Activated naive CD8-positive, alpha-beta T cell treated with anti-CD3 and anti-CD28 coated beads, Interleukin-2, amount 50 U/mL, for 16 hours (primary cell): ENCODE measurements at regions not wholly inside any gene's neighbourhood (a gene's known extent, or its start where the extent isn't known, plus 50 kb on each side); places are given as distances from the start of the nearest gene placed in this dataset.

Experiments
- DNase-seq: peaks from one replicate; pipeline ENCODE4 v3.0.0-alpha.2; 2020; ENCODE audit warnings: low read depth, low spot score

DNA sequence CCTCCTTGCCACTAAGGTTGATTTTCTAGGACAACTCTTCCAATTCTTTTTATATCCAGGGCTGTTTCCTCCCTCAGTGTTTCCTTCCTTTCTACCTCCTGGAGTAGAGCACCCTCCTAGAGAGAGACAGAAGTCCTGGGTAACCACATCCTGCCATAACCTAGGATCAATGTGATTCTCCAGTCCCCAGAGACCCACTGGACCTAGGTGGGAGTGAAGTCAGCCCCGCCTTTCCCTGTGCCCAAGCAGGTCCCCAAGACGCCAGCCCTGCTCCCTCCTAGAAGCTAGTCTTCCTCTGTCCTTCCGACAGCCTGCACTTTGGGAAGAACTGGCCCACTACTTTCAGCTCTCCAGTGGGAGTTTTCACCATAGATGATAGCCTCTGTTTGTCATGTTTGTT lies 166.8 kb upstream of the PLEKHG7 start:
- no peak for DNase-seq

DNA sequence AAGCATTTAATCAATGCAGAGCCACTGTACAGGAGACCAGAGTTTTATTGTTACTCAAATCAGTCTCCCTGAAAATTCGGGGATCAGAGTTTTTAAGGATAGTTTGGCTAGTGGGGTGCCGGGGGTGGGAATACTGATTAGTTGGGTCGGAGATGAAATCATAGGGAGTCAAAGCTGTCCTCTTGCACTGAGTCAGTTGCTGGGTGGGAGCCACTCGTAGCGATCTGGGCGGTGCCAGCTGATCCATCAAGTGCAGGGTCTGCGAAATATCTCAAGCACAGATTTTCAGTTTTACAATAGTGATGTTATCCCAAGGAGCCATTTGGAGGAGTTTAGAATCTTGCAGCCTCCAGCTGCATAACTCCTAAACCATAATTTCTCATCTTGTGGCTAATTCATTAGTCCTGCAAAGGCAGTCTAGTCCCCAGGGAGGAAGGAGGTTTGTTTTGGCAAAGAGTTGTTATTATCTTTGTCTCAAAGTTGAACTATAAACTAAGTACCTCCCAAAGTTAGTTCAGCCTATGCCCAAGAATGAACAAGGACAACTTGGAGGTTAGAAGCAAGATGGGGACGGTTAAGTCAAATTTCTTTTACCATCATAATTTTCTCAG lies 169.4 kb upstream of the PLEKHG7 start:
- no peak for DNase-seq

DNA sequence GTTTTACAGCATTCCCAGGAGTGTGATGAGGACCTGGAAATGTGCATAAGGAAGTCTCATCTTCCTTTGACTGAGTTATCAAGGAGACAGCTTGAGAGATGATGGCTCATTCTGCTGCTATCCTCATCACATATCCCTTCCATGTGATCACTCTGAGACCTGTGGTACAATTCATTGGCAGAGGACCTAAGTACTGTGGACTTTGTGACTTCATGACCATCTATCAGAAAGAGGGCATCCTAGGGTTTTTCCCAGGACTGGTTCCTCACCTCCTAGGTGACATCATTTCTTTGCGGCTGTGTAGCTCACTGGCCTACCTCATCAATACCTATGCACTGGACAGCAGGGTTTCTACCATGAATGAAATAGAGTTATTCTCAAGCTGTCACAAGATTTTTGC lies 172.1 kb upstream of the PLEKHG7 start:
- DNase-seq: no peak

DNA sequence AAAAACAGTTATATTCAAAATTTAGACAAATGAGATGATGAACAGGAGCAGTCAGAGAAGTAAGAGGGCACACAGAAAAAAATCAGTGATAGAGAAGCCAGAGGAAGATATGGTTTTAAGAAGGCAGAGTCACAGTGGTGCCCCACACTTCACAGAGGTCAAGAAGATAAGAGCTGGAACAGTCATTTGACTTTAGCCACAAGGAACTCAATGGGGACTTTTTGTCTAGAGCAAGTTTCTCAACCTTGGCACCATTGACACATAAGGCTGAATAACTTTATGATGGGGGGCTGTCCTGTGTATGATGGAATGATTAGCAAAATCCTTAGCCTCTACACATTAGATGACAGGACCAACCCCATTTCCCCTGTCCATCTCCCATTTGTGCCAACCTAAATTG lies 172.8 kb upstream of the PLEKHG7 start:
- DNase-seq: no peak

DNA sequence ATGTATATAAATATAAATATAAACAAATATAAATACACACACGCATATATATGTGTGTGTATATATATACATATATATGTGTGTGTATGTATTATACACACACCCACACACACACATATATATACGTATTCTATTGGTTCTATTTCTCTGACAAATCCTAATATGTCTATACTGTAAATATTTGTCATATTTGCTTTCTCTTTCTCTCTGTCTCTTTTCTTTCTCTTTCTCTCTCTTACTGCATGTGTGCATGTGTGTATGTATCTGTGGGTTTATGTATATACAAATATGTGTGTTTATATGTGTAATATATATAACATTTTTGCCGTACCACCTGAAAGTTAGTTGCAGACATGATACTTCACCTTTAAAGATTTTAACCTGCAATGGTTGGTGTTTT lies 174.2 kb upstream of the PLEKHG7 start:
- DNase-seq: no peak

DNA sequence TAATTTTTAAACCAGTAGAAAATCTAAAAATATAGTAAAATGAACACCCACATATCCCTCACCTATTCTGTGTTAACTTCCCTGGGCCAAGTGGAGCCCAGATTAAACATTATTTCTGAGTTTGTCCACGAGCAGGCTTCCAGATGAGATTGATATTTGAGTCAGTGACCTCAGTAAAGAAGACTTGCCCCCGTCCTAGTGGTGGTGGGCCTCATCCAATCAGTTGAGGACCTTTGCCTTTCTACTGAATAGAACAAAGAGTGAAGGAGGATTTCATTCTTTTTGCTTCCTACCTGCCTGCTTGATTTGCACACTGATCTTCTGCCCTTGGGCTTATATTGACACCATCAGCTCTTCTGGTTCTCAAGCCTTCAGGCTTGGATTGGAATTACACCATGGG lies 174.7 kb upstream of the PLEKHG7 start:
- no peak for DNase-seq

DNA sequence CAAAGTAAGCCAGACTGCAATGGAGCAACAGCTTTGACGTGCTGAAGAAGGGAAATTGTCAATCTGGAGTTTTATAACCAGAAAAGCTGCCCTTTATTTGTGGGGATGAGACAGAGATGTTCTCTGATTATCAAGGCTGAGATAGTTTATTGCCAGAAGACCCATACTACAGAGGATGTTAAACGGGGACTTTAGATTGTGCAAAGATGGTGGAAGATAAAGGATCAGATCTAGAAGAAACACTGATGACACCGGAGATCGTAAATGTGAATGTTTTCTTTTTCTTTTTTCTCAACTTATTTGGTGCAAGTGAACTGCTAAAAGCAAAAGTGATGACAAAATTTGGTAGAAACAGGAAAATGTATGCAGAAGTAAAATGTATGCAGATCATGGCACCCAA lies 178.3 kb upstream of the PLEKHG7 start:
- no peak for DNase-seq

DNA sequence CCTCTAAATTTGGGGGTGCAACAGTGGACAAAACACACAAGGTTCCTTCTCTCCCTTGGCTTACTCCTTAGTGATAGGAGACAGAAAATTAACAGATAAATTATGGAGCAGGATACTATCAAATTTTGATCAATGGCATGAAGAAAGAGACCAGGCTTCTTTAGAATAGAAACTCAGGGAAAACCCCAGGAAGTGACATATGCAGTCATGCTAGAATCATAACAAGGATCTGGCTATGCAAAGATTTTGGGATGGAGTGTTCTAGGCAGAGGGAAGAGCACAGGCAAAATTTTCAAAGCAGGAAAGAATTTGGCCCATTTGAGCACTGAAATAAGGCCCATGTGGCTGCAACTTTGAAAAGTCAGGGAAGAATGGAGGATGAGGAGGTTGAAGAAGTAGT lies 182.3 kb upstream of the PLEKHG7 start:
- no peak for DNase-seq

DNA sequence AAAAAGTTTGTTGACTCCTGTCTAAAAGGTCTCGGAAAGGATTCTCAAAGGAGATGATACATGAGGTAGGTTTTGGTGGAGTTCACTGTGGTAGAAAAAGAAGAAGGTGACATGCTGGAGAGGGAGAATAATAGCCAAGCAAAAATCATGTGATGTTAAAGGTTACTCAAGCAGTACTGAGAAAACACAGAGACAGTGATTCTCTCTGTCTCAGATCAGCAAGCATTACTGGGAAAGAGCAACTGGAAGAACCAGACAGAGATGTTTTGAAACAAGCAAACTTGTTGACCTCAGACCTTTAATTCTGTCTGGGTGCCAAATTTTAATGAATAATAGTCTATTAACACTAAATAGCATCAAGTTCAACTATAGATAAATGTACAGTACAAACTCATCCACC lies 183.5 kb upstream of the PLEKHG7 start:
- no peak for DNase-seq

DNA sequence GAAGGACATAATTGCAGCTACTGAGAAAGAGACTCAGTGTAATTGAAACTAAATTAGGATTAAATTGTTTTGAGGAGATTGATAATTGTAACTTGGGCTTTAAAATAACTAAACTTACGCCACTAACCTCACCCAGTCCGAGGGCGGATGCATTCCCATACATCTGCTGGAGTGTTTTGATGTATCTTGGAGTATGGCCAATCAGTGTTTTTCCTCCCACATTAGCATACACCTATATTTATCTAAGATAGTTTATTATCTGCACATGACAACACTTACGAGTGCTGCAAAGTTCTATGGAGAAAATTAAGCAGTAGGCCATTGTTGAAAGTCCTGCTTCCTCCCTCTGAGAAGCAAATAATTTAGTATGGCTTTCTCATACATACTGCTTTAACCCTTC lies 184.7 kb upstream of the PLEKHG7 start:
- no peak for DNase-seq

DNA sequence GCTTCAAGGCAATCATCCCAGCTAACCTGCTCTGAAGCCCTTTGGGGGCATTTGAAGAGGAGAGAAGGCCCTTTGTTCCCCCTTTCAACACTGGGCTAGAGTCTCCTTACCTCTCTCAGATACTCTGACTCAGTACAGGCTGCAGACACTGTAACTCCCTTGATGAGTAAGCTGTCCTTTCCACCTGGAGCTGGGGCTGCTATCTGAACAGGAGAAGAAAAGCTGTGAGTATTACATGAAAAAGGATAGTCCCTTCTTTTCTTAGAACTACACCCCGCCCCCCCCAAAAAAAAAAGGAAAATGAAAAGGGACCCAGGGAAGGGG lies 186.6 kb upstream of the PLEKHG7 start:
- no peak for DNase-seq

DNA sequence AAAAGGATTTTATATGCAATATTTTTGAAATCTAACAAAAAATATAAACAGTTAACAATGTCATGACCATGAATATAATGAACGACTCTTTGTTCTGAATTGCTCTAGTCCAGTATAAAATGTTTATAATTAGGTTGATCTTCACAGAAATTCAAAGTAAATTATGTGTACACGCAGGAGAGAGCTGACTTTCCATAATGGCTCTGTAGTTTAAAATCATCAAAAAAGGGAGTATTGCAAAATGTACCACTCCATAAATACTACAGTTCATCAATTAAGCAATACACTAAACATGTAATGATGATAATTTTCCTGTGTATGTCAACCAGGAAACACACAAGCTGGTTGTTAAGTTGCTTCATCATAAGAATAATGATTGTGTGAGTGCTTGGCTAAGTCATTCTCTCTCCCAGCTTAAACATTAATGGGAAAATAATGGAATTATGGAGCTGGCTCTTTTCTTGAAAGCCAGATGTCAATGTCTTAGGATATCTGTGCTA lies 189.5 kb upstream of the PLEKHG7 start:
- DNase-seq: no peak

DNA sequence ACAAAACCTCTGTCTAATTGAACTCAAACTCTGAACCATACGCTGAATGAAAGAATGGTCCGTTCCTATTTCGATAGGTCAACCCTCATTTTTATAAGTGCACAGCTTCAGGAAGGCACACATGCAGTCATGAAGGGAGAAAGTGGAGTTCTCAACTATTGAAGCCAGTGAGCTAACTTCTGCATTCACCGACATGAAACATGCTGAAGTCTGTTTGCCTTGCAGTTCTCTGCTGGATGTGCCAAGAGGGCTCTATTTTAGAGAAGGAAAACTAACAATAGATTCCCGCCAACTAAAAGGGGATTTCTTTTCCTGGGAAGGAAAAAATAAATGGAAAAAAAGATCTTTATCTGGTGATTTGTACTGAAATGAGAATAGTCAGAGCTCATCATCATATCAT lies 191.0 kb upstream of the PLEKHG7 start:
- DNase-seq: no peak

DNA sequence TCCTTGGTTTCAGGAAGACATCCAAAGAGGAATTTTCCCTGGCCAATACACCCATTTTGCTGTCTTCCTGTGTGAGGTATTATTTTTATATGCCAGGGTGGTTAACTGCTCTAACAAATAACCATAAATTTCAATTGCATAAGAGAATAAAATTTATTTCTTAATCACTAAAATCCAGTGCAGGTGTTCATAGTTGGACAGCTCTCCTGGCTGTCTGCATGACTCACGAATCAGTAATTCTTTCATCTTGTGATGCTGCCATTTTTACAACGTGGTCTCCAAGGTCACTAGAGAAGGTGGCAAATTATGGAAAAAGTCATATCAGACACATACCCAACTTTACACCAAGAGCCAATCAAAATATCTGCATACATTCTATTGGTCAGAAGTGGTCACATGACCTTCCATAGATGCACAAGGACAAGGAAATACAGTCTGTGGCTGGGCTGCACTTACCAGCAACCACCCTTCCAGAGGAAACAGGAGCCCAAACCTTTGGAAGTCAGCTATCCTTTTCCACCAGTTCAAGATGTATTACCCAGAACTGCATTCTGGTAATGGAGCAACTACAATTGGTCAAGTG lies 193.5 kb upstream of the PLEKHG7 start:
- no peak for DNase-seq

DNA sequence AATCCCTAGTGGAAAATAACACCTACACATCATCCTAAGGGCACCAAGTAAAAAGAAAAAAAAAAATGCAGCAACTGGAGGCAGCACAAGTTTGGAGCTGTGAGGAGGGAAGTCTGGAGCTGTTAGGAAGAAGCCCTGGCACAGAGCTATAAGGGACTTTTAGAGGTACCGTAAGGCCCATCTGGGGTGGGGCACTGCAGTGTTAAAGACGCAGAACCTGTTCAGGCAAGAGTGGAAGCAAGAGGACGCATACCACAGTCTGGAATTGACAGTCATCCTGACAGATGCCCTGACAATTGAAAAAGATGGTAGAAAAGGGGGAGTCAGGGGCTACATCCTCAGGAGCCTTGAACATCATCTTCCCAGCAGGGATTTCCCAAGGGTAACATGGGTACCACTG lies 195.9 kb upstream of the PLEKHG7 start:
- DNase-seq: no peak

DNA sequence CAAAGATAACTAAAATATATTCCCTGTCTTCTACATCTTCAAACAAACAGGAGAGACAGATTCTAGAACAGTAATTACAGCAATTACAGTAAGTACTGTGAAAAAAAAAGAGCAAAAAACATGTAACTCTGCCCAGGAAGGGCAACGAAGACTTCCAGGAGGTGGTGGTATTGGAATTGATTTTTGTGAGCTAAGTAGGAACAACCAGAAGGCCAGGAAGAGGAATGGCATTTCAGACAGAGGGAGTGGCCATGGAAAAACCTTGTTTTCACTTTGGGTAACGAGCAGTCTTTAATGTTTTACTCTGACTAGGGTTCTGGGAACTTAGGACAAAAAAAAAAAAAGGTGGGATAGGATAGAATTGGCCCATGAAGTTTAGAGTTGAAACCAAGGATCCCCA lies 196.3 kb upstream of the PLEKHG7 start:
- no peak for DNase-seq

DNA sequence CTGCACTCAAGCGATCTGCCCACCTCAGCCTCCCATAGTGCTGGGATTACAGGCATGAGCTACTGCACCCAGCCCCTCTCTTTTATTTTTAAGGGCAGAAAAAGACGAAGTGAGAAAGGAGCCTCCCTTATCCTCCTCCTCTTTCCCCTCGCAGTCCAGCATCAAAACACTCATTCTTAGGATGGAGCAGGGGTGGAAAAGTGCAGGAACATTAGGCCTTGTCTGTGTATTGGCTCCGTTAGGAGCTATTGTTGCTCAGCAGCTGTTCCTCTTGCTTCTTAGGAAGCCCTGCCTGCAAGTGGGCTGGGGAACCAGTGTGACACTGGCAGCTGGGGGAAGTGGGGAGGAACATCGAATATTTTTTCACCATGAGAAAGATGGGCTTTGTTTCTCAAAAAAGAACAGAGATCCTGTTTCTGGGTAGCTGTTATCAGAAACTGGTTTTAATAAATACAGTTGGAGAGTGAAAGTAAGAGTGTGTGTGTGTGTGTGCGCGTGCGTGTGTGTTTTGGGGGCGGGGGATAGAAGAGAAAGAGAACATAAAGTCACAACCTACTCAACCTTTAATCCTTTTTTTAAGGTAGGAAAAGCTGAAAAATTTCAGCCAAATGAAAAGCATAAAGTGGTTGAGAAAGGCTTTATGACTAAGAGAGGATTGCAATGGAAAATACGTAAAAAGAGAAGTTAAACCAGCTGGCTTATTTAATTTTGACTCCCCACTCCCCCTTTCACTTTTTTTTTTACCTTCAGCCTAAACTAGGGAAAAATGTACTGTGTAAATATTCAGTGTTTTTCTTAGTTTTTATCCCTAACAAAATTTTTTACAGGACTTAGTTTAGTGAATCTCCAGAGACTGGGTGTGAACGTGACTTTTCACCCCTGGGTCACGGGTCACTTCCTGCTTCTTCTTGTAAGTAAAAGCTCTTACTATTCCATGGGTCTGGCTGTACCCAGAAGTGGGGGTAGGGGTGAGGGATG lies 197.2 kb upstream of the PLEKHG7 start:
- DNase-seq: peak; percentile 55

DNA sequence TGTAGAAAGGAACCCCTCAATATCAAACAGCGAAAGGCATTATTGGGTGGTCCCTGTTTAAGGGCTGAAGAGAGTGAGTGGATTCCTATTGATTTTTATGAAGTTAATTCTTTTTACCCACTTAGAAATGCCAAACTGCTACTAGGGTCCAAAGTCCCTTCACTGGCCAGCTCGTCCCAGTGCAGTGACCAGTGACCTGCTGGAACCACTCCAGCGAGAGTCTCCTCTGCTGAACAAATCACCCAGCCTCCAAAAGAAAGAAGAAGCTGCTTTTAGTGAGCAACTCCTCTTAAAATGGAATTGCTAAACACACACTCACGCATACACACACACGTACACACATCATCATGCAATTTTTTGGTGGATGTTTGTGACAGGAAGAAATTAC lies 198.2 kb upstream of the PLEKHG7 start:
- no peak for DNase-seq

DNA sequence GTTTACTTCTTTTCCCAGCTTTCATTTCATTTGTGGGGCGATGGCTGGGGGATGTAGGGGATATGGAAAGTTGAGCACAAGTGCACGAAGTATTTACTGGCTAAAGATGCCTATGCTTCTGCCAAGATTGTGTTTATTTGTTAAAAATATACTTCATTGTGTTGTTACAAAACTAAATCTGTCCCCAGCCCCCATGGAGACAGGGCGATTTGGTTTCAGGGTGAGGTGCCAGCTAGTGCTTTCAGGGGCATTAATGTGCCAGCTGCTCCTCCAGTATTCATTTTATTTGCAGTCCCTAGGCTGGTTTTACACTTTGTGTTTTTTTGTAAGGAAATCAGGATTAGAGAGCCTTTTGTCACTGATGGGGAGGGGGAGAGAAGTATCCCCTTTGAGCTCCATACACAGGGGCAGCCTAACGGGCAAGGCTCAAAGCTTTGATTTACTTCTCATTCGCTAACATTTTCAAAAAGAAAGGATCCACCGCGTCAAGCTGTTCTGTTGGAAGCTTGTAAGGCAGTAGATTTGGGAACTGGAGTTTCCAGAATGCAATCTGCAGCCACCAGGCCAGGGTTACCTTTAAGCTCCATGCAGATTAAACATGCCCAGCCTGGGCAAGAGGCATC lies 198.7 kb upstream of the PLEKHG7 start:
- DNase-seq: no peak

DNA sequence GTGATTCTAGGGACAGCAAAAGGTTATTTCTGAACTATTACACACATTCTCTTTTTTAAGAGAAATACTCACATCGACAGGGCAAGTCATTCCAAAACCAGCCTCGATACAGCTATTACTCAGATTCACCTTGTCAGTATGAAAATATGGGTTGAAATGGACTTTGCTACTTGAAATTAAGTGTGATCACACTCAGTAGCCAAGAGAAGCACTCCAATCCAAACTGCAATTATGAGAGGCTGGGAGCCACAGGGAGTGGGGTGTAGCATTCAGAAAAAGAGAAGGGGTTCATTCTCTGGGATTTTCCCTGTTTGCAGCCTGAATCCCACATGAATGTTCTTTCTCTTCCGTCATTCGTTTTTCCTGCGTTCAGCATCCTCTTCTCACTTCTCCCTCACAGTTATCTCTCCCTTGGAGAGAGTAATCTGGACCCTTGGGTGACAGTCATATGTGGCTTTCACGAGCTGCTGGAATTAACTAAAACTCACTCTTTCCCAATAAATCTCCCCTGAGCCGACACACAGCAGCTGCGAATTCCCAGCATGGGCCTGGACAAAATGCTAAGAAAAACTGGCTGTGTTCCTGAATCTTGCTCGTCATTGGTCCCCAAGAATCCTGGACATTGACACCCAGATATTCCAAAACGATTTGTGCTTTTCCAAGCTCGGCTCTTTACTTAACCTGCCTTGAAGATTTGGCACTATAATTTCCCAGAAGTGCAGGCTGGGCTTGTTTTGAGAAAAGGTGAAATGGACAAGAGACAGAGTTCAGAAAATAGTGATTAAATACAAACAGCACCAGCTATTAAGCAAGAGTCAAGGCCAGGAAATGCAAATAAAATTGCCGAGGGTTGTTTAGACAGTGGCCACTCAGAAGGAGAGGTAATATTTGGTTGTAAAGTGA lies 199.5 kb upstream of the PLEKHG7 start:
- no peak for DNase-seq

DNA sequence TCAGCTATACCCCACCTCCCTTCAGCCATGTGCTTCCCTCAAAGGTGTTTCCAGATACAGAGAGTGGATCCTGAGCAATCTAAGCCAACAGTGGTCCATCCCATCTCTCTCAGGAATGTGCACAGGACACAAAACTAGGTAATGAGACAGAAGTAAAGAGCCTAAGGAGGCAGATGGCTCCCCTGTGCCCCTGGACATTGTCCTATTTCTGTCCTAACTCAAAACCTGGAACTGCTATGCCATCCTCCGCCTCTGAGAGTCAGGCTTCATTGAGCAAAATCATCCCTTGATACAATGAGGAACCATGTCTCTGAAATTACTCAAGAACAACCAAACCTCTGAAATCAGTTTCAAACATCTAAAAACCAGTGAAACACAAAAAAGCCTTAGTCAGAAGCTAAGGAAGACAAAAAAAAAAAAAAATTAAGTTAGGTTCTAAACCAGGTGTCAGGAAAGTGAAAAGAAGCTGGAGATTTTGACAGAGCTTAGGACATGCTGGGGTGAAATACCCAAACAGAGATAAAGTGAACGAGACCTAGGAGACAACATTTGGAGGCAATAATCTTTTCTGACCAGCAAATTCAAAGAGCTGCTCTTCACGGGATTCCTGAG lies 200.3 kb upstream of the PLEKHG7 start:
- DNase-seq: no peak
